Astrocyte (in vitro differentiated cells and primary cell): ENCODE measurements at regions not wholly inside any gene's neighbourhood (a gene's known extent, or its start where the extent isn't known, plus 50 kb on each side); places are given as distances from the start of the nearest gene placed in this dataset.

Experiments used
- DNase-seq: peaks from one replicate; pipeline ENCODE4 v3.0.0-alpha.2; 2010; ENCODE audit warnings: low read depth
- FAIRE-seq: peaks from 2 replicates; lab custom pipeline; 2011; peaks lifted over from hg19 to GRCh38; lab: Jason Lieb, UNC
- H2AFZ ChIP-seq: 2 replicates; pipeline ENCODE4 v1.6.0; 2012; ENCODE audit warnings: low read depth, low read length, inconsistent platforms
- H3K27ac ChIP-seq: 2 replicates; pipeline ENCODE4 v1.5.1; 2011; ENCODE audit warnings: low read depth, low read length, inconsistent platforms
- H3K27me3 ChIP-seq: 2 replicates; pipeline ENCODE4 v1.6.0; 2011; ENCODE audit warnings: low read length, inconsistent platforms; ENCODE audit not compliant: insufficient read depth
- H3K36me3 ChIP-seq: 2 replicates; pipeline ENCODE4 v1.5.1; 2011; ENCODE audit warnings: low read length, inconsistent platforms; ENCODE audit not compliant: insufficient read depth
- H3K4me1 ChIP-seq: 2 replicates; pipeline ENCODE4 v1.5.1; 2011; ENCODE audit warnings: low read length, inconsistent platforms; ENCODE audit not compliant: insufficient read depth
- H3K4me2 ChIP-seq: 2 replicates; pipeline ENCODE4 v1.6.0; 2012; ENCODE audit warnings: low read length, inconsistent platforms
- H3K4me3 ChIP-seq: 2 replicates; pipeline ENCODE4 v1.5.1; 2011; ENCODE audit warnings: low read depth, mild to moderate bottlenecking, low read length, inconsistent platforms; ENCODE audit not compliant: insufficient read depth
- H3K79me2 ChIP-seq: 2 replicates; pipeline ENCODE4 v1.6.0; 2012; ENCODE audit warnings: mild to moderate bottlenecking, low read length, inconsistent platforms; ENCODE audit not compliant: insufficient read depth
- H3K9ac ChIP-seq: 2 replicates; pipeline ENCODE4 v1.6.0; 2012; ENCODE audit warnings: mild to moderate bottlenecking, low read length, inconsistent platforms
- H3K9me3 ChIP-seq: 2 replicates; pipeline ENCODE4 v1.5.1; 2012; ENCODE audit warnings: low read depth, mild to moderate bottlenecking, low read length, inconsistent platforms; ENCODE audit not compliant: insufficient read depth
- H4K20me1 ChIP-seq: 2 replicates; pipeline ENCODE4 v1.6.0; 2012; ENCODE audit warnings: low read length, inconsistent platforms; ENCODE audit not compliant: insufficient read depth
- H3K27ac Mint-ChIP-seq: one replicate; pipeline ENCODE4 v1.8.0; 2021; ENCODE audit warnings: mild to moderate bottlenecking, mixed read lengths; ENCODE audit not compliant: unreplicated experiment
- H3K27me3 Mint-ChIP-seq: one replicate; pipeline ENCODE4 v1.8.0; 2021; ENCODE audit warnings: low read depth, mixed read lengths; ENCODE audit not compliant: unreplicated experiment
- H3K36me3 Mint-ChIP-seq: one replicate; pipeline ENCODE4 v1.8.0; 2021; ENCODE audit warnings: low read depth, mixed read lengths; ENCODE audit not compliant: unreplicated experiment
- H3K4me1 Mint-ChIP-seq: one replicate; pipeline ENCODE4 v1.8.0; 2021; ENCODE audit warnings: low read depth, mixed read lengths; ENCODE audit not compliant: unreplicated experiment
- H3K4me3 Mint-ChIP-seq: one replicate; pipeline ENCODE4 v1.8.0; 2021; ENCODE audit warnings: mild to moderate bottlenecking, moderate library complexity, mixed read lengths; ENCODE audit not compliant: unreplicated experiment
- H3K9me3 Mint-ChIP-seq: one replicate; pipeline ENCODE4 v1.8.0; 2021; ENCODE audit warnings: mild to moderate bottlenecking, mixed read lengths; ENCODE audit not compliant: unreplicated experiment
- CTCF ChIP-seq: IDR thresholded peaks from 2 replicates; pipeline ENCODE4 v1.5.1; 2011; ENCODE audit warnings: low read depth, mild to moderate bottlenecking, inconsistent platforms, low read length, moderate library complexity; ENCODE audit not compliant: insufficient read depth
- EZH2 ChIP-seq: IDR thresholded peaks from 2 replicates; pipeline ENCODE4 v1.6.1; 2012; ENCODE audit warnings: mild to moderate bottlenecking, low read length, inconsistent platforms; ENCODE audit not compliant: insufficient read depth

GRCh38 chr14:62280366-62280765, 518.1 kb downstream of the SNAPC1 start:
- Histone ChIP-seq H4K20me1 (no peaks in the 10 kb centered on the region), H3K36me3 (no peaks in the 10 kb centered on the region), H3K27me3 (no peaks in the 10 kb centered on the region), H3K9ac (no peak overlapping the region), H3K9me3 (no peaks in the 10 kb centered on the region), H3K4me3 (no peak overlapping the region), H3K79me2 (no peaks in the 10 kb centered on the region), H3K4me2 (no peak overlapping the region), H2AFZ (no peak overlapping the region), H3K4me1 (no peaks in the 10 kb centered on the region), H3K27ac (no peak overlapping the region)
- no peak for TF ChIP-seq EZH2
- TF ChIP-seq CTCF: no peak
- no peaks in the 10 kb centered on the region for H3K27me3 Mint-ChIP-seq
- no peak overlapping the region for H3K4me3 Mint-ChIP-seq
- H3K36me3 Mint-ChIP-seq: no peaks in the 10 kb centered on the region
- no peak overlapping the region for H3K27ac Mint-ChIP-seq
- FAIRE-seq: no peak
- no peaks in the 10 kb centered on the region for H3K4me1 Mint-ChIP-seq
- no peak for DNase-seq
- H3K9me3 Mint-ChIP-seq: peaks cover 12% of the 10 kb centered on the region

GRCh38 chr14:62283837-62284236, 521.6 kb downstream of the SNAPC1 start:
- H3K79me2 ChIP-seq: no peaks in the 10 kb centered on the region
- H3K36me3 ChIP-seq: no peaks in the 10 kb centered on the region
- H2AFZ ChIP-seq: no peak overlapping the region
- no peak overlapping the region for H3K4me3 Mint-ChIP-seq
- no peak overlapping the region for H3K27ac Mint-ChIP-seq
- no peaks in the 10 kb centered on the region for H3K36me3 Mint-ChIP-seq
- no peak overlapping the region for H3K9ac ChIP-seq
- H3K9me3 ChIP-seq: no peaks in the 10 kb centered on the region
- H3K27me3 Mint-ChIP-seq: no peaks in the 10 kb centered on the region
- H3K4me1 Mint-ChIP-seq: peaks cover 3% of the 10 kb centered on the region
- FAIRE-seq (no peak), DNase-seq (no peak)
- H3K27ac ChIP-seq: no peak overlapping the region
- peaks cover 12% of the 10 kb centered on the region for H3K9me3 Mint-ChIP-seq
- no peak overlapping the region for H3K4me3 ChIP-seq
- no peak overlapping the region for H3K4me2 ChIP-seq
- H4K20me1 ChIP-seq: no peaks in the 10 kb centered on the region
- TF ChIP-seq EZH2 (no peak), CTCF (no peak)
- H3K4me1 ChIP-seq: no peaks in the 10 kb centered on the region
- no peaks in the 10 kb centered on the region for H3K27me3 ChIP-seq

- no peak for FAIRE-seq
- H3K27me3 Mint-ChIP-seq: no peaks in the 10 kb centered on the region
- no peak for TF ChIP-seq CTCF
- no peak for TF ChIP-seq EZH2
- H3K4me3 ChIP-seq: no peak overlapping the region
- peak overlapping the region; percentile 19 for H3K27ac ChIP-seq
- no peak overlapping the region for H3K9ac ChIP-seq
- H3K9me3 Mint-ChIP-seq: peaks cover 2% of the 10 kb centered on the region
- H3K36me3 ChIP-seq: no peaks in the 10 kb centered on the region
- H3K4me3 Mint-ChIP-seq: no peak overlapping the region
- no peak overlapping the region for H3K27ac Mint-ChIP-seq
- H4K20me1 ChIP-seq: no peaks in the 10 kb centered on the region
- no peaks in the 10 kb centered on the region for H3K36me3 Mint-ChIP-seq
- peaks cover 17% of the 10 kb centered on the region for H3K4me1 Mint-ChIP-seq
- no peak overlapping the region for H2AFZ ChIP-seq
- H3K4me2 ChIP-seq: peak overlapping the region; percentile 47
- DNase-seq: peak; percentile 96
- no peaks in the 10 kb centered on the region for H3K4me1 ChIP-seq
- no peaks in the 10 kb centered on the region for H3K9me3 ChIP-seq
- H3K79me2 ChIP-seq: no peaks in the 10 kb centered on the region
- H3K27me3 ChIP-seq: no peaks in the 10 kb centered on the region
Measured at GRCh38 chr14:62289471-62289870, 527.3 kb downstream of the SNAPC1 start.
